ENCODE measurements at regions not wholly inside any gene's neighbourhood (a gene's known extent, or its start where the extent isn't known, plus 50 kb on each side); places are given as distances from the start of the nearest gene placed in this dataset.

- H3K9me3 ChIP-seq (replicated peaks; ENCODE audit: control insufficient read depth, insufficient read depth, low read depth, low read length): no peaks in the 10 kb centered on the region
- no peaks in the 10 kb centered on the region for H4K20me1 ChIP-seq (replicated peaks; ENCODE audit: control insufficient read depth, insufficient read depth, low read length)
- H3K9ac ChIP-seq (ENCODE audit: insufficient read depth in 1 of 2, low read depth in 2 of 2, low read length in 2 of 2): no peak overlapping the region
- POLR2A ChIA-PET: no interaction called here
- H3K4me2 ChIP-seq (ENCODE audit: insufficient read depth, low read length): no peak overlapping the region
- intact Hi-C loops (cut with micrococcal nuclease): no loop called here
- H3K36me3 ChIP-seq (ENCODE audit: control insufficient read depth, insufficient read depth, low read length): no peaks in the 10 kb centered on the region
- H3K79me2 ChIP-seq (ENCODE audit: control insufficient read depth, insufficient read depth, low read length): no peaks in the 10 kb centered on the region
- no peaks in the 10 kb centered on the region for H3K27me3 ChIP-seq (ENCODE audit: control insufficient read depth in 2 of 2, insufficient read depth in 2 of 2, low read length in 2 of 2)
- in situ Hi-C loops (cut with MboI): no loop called here
- no peak overlapping the region for H3K27ac ChIP-seq (ENCODE audit: extremely low read depth, low read depth, low read length)
- H2AFZ ChIP-seq (ENCODE audit: low read depth, low read length): no peak overlapping the region
- no peak overlapping the region for H3K4me3 ChIP-seq
- H3K9me1 ChIP-seq (ENCODE audit: control insufficient read depth, insufficient read depth, low read length): no peaks in the 10 kb centered on the region
- BruUV-seq (replicated peaks): no TSS peak
- CTCF ChIA-PET (ENCODE audit: low intra/inter-chr PET ratio): no interaction called here
- WGBS (ENCODE audit: insufficient coverage, low coverage, missing lambda C conversion rate): 0% methylated on average over 1 of the region's 2 CpGs
- DNase-seq (ENCODE audit: extremely low read depth in 1 of 4, low spot score in 3 of 4) (no peak), ATAC-seq (no peak), FAIRE-seq (no peak)
- H3K4me1 ChIP-seq (replicated peaks in 1 of 2; ENCODE audit: control insufficient read depth in 2 of 2, insufficient read depth in 2 of 2, low read length in 2 of 2): no peaks in the 10 kb centered on the region
- TF ChIP-seq ZNF24 (IDR thresholded peaks at IDR 0.05) (no peak), U2AF1 (optimal IDR thresholded peaks at IDR 0.05; ENCODE audit: low read depth, low read length) (no peak), ZNF551 (CRISPR knock-in tag; IDR thresholded peaks at IDR 0.05) (no peak), ZNF212 (CRISPR knock-in tag; IDR thresholded peaks at IDR 0.05) (no peak), ARID3A (IDR thresholded peaks at IDR 0.05; ENCODE audit: borderline replicate concordance, low read depth, low read length) (no peak), ELF4 (CRISPR knock-in tag; IDR thresholded peaks at IDR 0.05) (no peak), CTBP1 (IDR thresholded peaks at IDR 0.05; ENCODE audit: borderline replicate concordance) (no peak), ZNF695 (CRISPR knock-in tag; IDR thresholded peaks at IDR 0.05) (no peak), RBM22 (IDR thresholded peaks at IDR 0.05; ENCODE audit: low read depth, low read length, poor library complexity, severe bottlenecking) (no peak), NCOR1 (IDR thresholded peaks at IDR 0.05) (no peak), BCLAF1 (IDR thresholded peaks at IDR 0.05; ENCODE audit: borderline replicate concordance in 1 of 2, control insufficient read depth in 1 of 2, low read depth in 2 of 2, low read length in 1 of 2) (no peak), TCFL5 (CRISPR knock-in tag; conservative IDR thresholded peaks at IDR 0.05) (no peak), MAX (CRISPR knock-in tag; IDR thresholded peaks at IDR 0.05) (no peak), TFAM (CRISPR knock-in tag; conservative IDR thresholded peaks at IDR 0.05) (no peak), ATF7 (IDR thresholded peaks at IDR 0.05) (no peak), ZNF77 (CRISPR knock-in tag; IDR thresholded peaks at IDR 0.05) (no peak), TGIF2 (CRISPR knock-in tag; IDR thresholded peaks at IDR 0.05) (no peak)
Observed at GRCh38 chr3:90011996-90012395, 904.6 kb downstream of the EPHA3 start.
